Uterus (tissue), 3 donors: ENCODE measurements at regions not wholly inside any gene's neighbourhood (a gene's known extent, or its start where the extent isn't known, plus 50 kb on each side); places are given as distances from the start of the nearest gene placed in this dataset.

Experiments used
- DNase-seq, 2 donors: peaks; one replicate each; pipeline ENCODE4 v3.0.0-alpha.2; 2019 to 2020
- H3K27ac ChIP-seq, 2 donors: fragments of 200-600 bp; sonication (generic); 1 replicate in 1 of 2; 2 replicates in 1 of 2; pipeline ENCODE4 v1.5.1; 2016 to 2018
- H3K27me3 ChIP-seq, 2 donors: fragments of 200-600 bp; sonication (generic); one replicate each; pipeline ENCODE4 v1.5.1; 2018 to 2019; ENCODE audit warnings: control low read depth in 1 of 2
- H3K36me3 ChIP-seq, 2 donors: fragments of 200-600 bp; sonication (generic); one replicate each; pipeline ENCODE4 v1.5.1; 2019; ENCODE audit warnings: control low read depth in 1 of 2
- H3K4me1 ChIP-seq, 2 donors: fragments of 200-600 bp; sonication (generic); one replicate each; pipeline ENCODE4 v1.5.1; 2018 to 2019; ENCODE audit warnings: control low read depth in 1 of 2
- H3K4me3 ChIP-seq, 2 donors: fragments of 200-600 bp; sonication (generic); 1 replicate in 1 of 2; 2 replicates in 1 of 2; pipeline ENCODE4 v1.5.1; 2018 to 2019; ENCODE audit warnings: mild to moderate bottlenecking in 1 of 2
- H3K9me3 ChIP-seq, 2 donors: fragments of 200-600 bp; sonication (generic); one replicate each; pipeline ENCODE4 v1.5.1; 2019; ENCODE audit warnings: control low read depth in 1 of 2
- CTCF ChIP-seq, 4 experiments: fragments of 200-600 bp in 2 of 4; fragments of 450-650 bp in 2 of 4; sonication (generic) in 2 of 4; IDR thresholded peaks; one replicate each; pipeline ENCODE4 v1.5.1; 2016 to 2019; ENCODE audit warnings: antibody characterized with exemption in 4 of 4, mild to moderate bottlenecking in 2 of 4, moderate library complexity in 1 of 4
- POLR2A ChIP-seq, 2 donors: fragments of 450-650 bp; IDR thresholded peaks; one replicate each; pipeline ENCODE4 v1.6.1; 2016; ENCODE audit warnings: antibody characterized with exemption in 2 of 2, mild to moderate bottlenecking in 1 of 2, moderate library complexity in 1 of 2
- intact Hi-C: fragments of 100-400 bp; cut with DNase I; formaldehyde crosslinking; loops from one replicate; pipeline ENCODE4 v1.15.1; 2023; ENCODE audit warnings: low total_unique reads
- donor health status: DM: yes; HTN: yes; CAD: no.

GRCh38 chr14:62156052-62156451, 393.8 kb downstream of the SNAPC1 start:
- intact Hi-C loops = no loop called here
- no peak for TF ChIP-seq CTCF (IDR thresholded peaks at IDR 0.05)
- Histone ChIP-seq H3K9me3 (no peaks in the 10 kb centered on the region), H3K36me3 (no peaks in the 10 kb centered on the region), H3K4me1 (no peaks in the 10 kb centered on the region), H3K27ac (no peak overlapping the region), H3K27me3 (no peaks in the 10 kb centered on the region), H3K4me3 (no peak overlapping the region)
- DNase-seq = no peak

GRCh38 chr14:62158779-62159178, 396.6 kb downstream of the SNAPC1 start:
- Histone ChIP-seq H3K27me3 (no peaks in the 10 kb centered on the region), H3K27ac (no peak overlapping the region), H3K4me3 (no peak overlapping the region), H3K9me3 (no peaks in the 10 kb centered on the region), H3K36me3 (no peaks in the 10 kb centered on the region), H3K4me1 (no peaks in the 10 kb centered on the region)
- TF ChIP-seq CTCF (IDR thresholded peaks at IDR 0.05) = no peak
- TF ChIP-seq POLR2A (IDR thresholded peaks at IDR 0.05) = no peak
- no peak for DNase-seq
- intact Hi-C loops = no loop called here

- no peaks in the 10 kb centered on the region for H3K4me1 ChIP-seq
- H3K27me3 ChIP-seq = no peaks in the 10 kb centered on the region
- H3K36me3 ChIP-seq = no peaks in the 10 kb centered on the region
- no peaks in the 10 kb centered on the region for H3K9me3 ChIP-seq
- H3K4me3 ChIP-seq = no peak overlapping the region
- intact Hi-C loops = no loop called here
- DNase-seq = no peak
- TF ChIP-seq CTCF (IDR thresholded peaks at IDR 0.05) (no peak), POLR2A (IDR thresholded peaks at IDR 0.05) (no peak)
- no peak overlapping the region for H3K27ac ChIP-seq
Observed at GRCh38 chr14:62159314-62159713, 397.1 kb downstream of the SNAPC1 start.

- no peak overlapping the region for H3K27ac ChIP-seq
- H3K9me3 ChIP-seq = no peaks in the 10 kb centered on the region
- no peaks in the 10 kb centered on the region for H3K36me3 ChIP-seq
- H3K4me1 ChIP-seq = no peaks in the 10 kb centered on the region
- intact Hi-C loops = no loop called here
- TF ChIP-seq POLR2A (IDR thresholded peaks at IDR 0.05) (no peak), CTCF (IDR thresholded peaks at IDR 0.05) (peak; percentile 42 to 50 (median 46))
- no peak for DNase-seq
- H3K27me3 ChIP-seq = no peaks in the 10 kb centered on the region
- H3K4me3 ChIP-seq = no peak overlapping the region
Observed at GRCh38 chr14:62162998-62163589, 400.9 kb downstream of the SNAPC1 start.

GRCh38 chr14:62168564-62169155, 406.4 kb downstream of the SNAPC1 start:
- Histone ChIP-seq H3K36me3 (no peaks in the 10 kb centered on the region), H3K4me1 (no peaks in the 10 kb centered on the region), H3K27me3 (no peaks in the 10 kb centered on the region), H3K4me3 (no peak overlapping the region), H3K9me3 (no peaks in the 10 kb centered on the region), H3K27ac (no peak overlapping the region)
- no peak for TF ChIP-seq POLR2A (IDR thresholded peaks at IDR 0.05)
- TF ChIP-seq CTCF (IDR thresholded peaks at IDR 0.05) = no peak
- intact Hi-C loops = no loop called here
- no peak for DNase-seq
